ENCODE measurements at regions not wholly inside any gene's neighbourhood (a gene's known extent, or its start where the extent isn't known, plus 50 kb on each side); places are given as distances from the start of the nearest gene placed in this dataset.

GRCh38 chr18:57904535-57904934 lies 101.4 kb upstream of the ATP8B1 start:
- Mint-ChIP-seq H3K27me3 (peaks cover 4% of the 10 kb centered on the region), H3K36me3 (ENCODE audit: low read depth) (no peaks in the 10 kb centered on the region), H3K9me3 (no peaks in the 10 kb centered on the region), H3K4me3 (no peak overlapping the region), H3K27ac (no peak overlapping the region), H3K4me1 (no peaks in the 10 kb centered on the region)
- POLR2A ChIA-PET, result no interaction called here
- no peak for DNase-seq
- CTCF ChIA-PET, result no interaction called here

DNA sequence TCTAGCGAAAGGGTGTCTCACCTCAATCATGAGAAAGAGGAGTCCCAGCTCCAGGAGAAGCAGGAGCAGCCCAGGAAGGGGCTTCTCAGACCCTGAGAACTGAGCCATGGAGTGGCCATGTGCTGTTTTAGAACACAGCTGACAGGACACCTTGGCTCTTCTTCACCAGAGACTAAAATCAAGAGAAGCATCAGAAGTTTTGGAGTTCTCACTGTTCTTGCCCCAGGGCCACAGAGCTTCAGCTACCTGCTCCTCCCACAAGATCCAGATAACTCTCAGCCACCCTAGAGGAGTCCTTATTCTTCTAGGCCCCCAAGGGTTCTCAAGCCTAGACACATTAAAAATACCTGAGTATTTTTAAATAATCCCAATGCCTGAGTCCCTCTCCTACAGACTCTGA lies 99.6 kb upstream of the ATP8B1 start:
- Mint-ChIP-seq H3K27ac (no peak overlapping the region), H3K4me1 (no peaks in the 10 kb centered on the region), H3K27me3 (peaks cover 4% of the 10 kb centered on the region), H3K9me3 (no peaks in the 10 kb centered on the region), H3K36me3 (ENCODE audit: low read depth) (no peaks in the 10 kb centered on the region), H3K4me3 (no peak overlapping the region)
- ChIA-PET POLR2A (no interaction called here), CTCF (interaction anchor here (2.1 kb wide), 1 partner anchor 9 kb away, joined by 6 read pairs; no protein-coding TSS in a partner anchor)
- no peak for DNase-seq

- H3K4me1 Mint-ChIP-seq, result no peaks in the 10 kb centered on the region
- DNase-seq, result no peak
- H3K4me3 Mint-ChIP-seq, result no peak overlapping the region
- no peaks in the 10 kb centered on the region for H3K36me3 Mint-ChIP-seq (ENCODE audit: low read depth)
- no peaks in the 10 kb centered on the region for H3K9me3 Mint-ChIP-seq
- ChIA-PET POLR2A (no interaction called here), CTCF (interaction anchor here (2.1 kb wide), 1 partner anchor 10 kb away, joined by 6 read pairs; no protein-coding TSS in a partner anchor)
- H3K27me3 Mint-ChIP-seq, result peaks cover 4% of the 10 kb centered on the region
- no peak overlapping the region for H3K27ac Mint-ChIP-seq
Measured at GRCh38 chr18:57901825-57902589, 98.9 kb upstream of the ATP8B1 start.

DNA sequence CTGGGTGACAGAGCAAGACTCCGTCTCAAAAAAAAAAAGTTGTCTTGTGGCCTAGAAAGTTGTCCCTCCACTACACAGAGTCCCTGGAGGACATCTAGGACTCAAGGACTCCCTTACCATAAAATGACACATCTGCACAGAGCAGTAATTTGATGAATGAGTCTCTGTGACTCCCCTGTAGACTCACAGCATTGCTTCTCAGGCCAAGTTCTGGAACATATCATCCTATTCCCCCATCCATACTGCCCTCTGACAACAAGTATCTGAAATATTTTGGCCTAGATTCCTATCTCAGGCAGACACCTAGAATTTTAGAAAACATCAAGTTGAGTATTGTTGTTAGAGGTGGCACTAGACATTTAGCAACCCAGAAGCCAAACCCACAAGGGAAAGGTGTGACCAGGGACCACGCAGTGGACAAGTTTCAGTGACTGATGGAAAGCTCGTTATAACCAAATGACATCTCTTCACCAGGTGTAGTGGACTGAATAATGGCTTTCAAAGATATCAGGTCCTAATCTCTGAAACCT lies 97.9 kb upstream of the ATP8B1 start:
- H3K27me3 Mint-ChIP-seq, result no peaks in the 10 kb centered on the region
- H3K4me1 Mint-ChIP-seq, result no peaks in the 10 kb centered on the region
- H3K4me3 Mint-ChIP-seq, result no peak overlapping the region
- no peak overlapping the region for H3K27ac Mint-ChIP-seq
- CTCF ChIA-PET, result no interaction called here
- H3K36me3 Mint-ChIP-seq (ENCODE audit: low read depth), result no peaks in the 10 kb centered on the region
- no peaks in the 10 kb centered on the region for H3K9me3 Mint-ChIP-seq
- no peak for DNase-seq
- POLR2A ChIA-PET, result no interaction called here

DNA sequence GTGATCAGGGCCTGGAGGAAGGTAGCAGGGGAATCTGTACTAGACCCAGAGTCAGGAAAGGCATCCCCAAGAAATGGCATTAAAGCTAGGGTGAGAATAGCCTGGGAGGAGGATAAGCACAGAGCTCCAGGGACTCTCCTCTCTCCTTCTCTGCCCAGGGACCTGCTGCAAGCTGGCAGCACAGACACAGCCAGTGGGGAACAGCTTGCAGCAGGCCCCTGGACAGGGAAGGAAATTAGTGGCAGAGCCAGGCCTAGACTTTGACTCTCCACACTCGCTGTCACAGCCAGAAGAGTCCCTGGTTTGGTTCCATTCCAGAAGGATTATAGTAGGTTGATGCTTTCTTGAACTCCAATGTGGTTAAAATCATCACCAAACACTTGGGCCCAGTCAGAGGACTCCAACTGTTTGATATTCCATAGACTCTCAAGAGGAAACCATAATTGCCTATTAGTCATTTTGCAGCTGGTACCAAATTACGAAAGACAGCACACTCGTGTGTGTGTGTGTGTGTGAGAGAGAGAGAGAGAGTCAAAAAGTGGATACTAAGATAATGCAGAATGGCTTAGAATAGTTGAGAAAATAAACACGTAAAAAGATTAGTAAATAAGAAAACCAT lies 95.5 kb upstream of the ATP8B1 start:
- no peak overlapping the region for H3K4me3 Mint-ChIP-seq
- H3K36me3 Mint-ChIP-seq (ENCODE audit: low read depth), result no peaks in the 10 kb centered on the region
- no peak for DNase-seq
- H3K9me3 Mint-ChIP-seq, result no peaks in the 10 kb centered on the region
- H3K4me1 Mint-ChIP-seq, result no peaks in the 10 kb centered on the region
- ChIA-PET CTCF (interaction anchor here (0.6 to 0.9 kb wide), 2 partner anchors 17 to 162 kb away, joined by 3 read pairs; no protein-coding TSS in a partner anchor), POLR2A (no interaction called here)
- H3K27me3 Mint-ChIP-seq, result no peaks in the 10 kb centered on the region
- H3K27ac Mint-ChIP-seq, result no peak overlapping the region

GRCh38 chr18:57895182-57895581 lies 92.1 kb upstream of the ATP8B1 start:
- POLR2A ChIA-PET, result interaction anchor here (0.6 kb wide), 1 partner anchor 593 kb away, joined by 3 read pairs; no protein-coding TSS in a partner anchor
- no peaks in the 10 kb centered on the region for H3K9me3 Mint-ChIP-seq
- no peak overlapping the region for H3K4me3 Mint-ChIP-seq
- H3K4me1 Mint-ChIP-seq, result no peaks in the 10 kb centered on the region
- DNase-seq, result no peak
- CTCF ChIA-PET, result no interaction called here
- no peaks in the 10 kb centered on the region for H3K36me3 Mint-ChIP-seq (ENCODE audit: low read depth)
- H3K27me3 Mint-ChIP-seq, result no peaks in the 10 kb centered on the region
- no peak overlapping the region for H3K27ac Mint-ChIP-seq

DNA sequence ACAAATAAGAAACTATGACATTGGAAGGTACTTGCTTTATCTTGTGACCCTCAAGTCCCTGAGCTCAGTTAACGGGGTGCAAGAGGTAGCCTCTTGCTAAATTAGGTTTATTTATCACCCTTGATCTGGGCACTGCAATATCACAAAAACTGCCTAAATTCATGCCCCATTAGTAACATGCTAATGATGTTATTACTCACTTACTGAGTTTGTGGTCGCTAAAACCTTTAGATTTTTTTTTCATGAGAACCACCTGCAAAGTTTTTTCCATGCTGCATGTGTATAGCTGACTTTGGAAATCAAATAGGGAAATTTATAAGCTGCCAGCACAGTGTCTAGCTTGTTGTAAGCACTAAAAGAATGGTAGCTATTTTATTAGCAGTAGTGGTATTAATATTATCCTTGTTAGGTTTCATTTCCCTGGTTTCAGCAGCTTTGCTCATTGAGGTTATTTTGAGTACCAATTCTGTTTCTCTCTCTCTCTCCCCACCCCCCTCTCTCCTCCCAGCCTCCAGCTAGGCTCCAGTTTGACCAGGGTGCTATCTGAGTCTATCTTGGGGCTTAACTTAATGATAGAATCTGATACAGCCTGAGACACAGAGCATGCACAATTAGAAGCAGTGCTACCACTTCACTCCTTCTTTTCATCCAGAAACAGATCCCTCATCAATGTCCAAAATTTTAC lies 88.7 kb upstream of the ATP8B1 start:
- Mint-ChIP-seq H3K36me3 (ENCODE audit: low read depth) (no peaks in the 10 kb centered on the region), H3K4me3 (no peak overlapping the region), H3K27me3 (no peaks in the 10 kb centered on the region), H3K9me3 (no peaks in the 10 kb centered on the region), H3K27ac (no peak overlapping the region), H3K4me1 (no peaks in the 10 kb centered on the region)
- no peak for DNase-seq
- ChIA-PET POLR2A (no interaction called here), CTCF (no interaction called here)

- no peaks in the 10 kb centered on the region for H3K36me3 Mint-ChIP-seq (ENCODE audit: low read depth)
- H3K27ac Mint-ChIP-seq, result no peak overlapping the region
- H3K4me1 Mint-ChIP-seq, result no peaks in the 10 kb centered on the region
- no peaks in the 10 kb centered on the region for H3K9me3 Mint-ChIP-seq
- no peak overlapping the region for H3K4me3 Mint-ChIP-seq
- DNase-seq, result no peak
- POLR2A ChIA-PET, result no interaction called here
- H3K27me3 Mint-ChIP-seq, result no peaks in the 10 kb centered on the region
- CTCF ChIA-PET, result interaction anchor here (1.0 kb wide), 1 partner anchor 8 kb away, joined by 3 read pairs; no protein-coding TSS in a partner anchor
Measured at GRCh38 chr18:57890266-57890665, 87.2 kb upstream of the ATP8B1 start.

DNA sequence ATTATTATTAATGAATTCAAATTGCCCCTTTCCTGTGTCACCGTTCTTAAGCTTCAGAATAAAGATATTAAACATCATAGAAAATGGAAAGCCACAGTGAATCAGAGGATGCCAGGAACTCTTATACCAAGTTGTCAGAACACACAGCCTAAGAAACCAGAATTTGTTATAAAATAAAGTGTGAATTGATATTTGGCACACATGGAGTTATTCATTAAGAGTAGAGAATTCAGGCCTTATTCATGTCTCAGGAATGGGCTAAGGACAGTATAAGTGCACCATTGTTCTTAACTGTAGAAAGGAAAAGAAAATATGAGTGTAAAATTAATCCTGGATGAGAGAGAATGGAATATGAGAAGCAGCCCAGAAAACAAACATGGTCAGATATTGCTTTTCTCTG lies 86.7 kb upstream of the ATP8B1 start:
- no peak overlapping the region for H3K4me3 Mint-ChIP-seq
- no peak overlapping the region for H3K27ac Mint-ChIP-seq
- POLR2A ChIA-PET, result no interaction called here
- CTCF ChIA-PET, result no interaction called here
- no peak for DNase-seq
- no peaks in the 10 kb centered on the region for H3K4me1 Mint-ChIP-seq
- no peaks in the 10 kb centered on the region for H3K36me3 Mint-ChIP-seq (ENCODE audit: low read depth)
- H3K9me3 Mint-ChIP-seq, result no peaks in the 10 kb centered on the region
- no peaks in the 10 kb centered on the region for H3K27me3 Mint-ChIP-seq

DNA sequence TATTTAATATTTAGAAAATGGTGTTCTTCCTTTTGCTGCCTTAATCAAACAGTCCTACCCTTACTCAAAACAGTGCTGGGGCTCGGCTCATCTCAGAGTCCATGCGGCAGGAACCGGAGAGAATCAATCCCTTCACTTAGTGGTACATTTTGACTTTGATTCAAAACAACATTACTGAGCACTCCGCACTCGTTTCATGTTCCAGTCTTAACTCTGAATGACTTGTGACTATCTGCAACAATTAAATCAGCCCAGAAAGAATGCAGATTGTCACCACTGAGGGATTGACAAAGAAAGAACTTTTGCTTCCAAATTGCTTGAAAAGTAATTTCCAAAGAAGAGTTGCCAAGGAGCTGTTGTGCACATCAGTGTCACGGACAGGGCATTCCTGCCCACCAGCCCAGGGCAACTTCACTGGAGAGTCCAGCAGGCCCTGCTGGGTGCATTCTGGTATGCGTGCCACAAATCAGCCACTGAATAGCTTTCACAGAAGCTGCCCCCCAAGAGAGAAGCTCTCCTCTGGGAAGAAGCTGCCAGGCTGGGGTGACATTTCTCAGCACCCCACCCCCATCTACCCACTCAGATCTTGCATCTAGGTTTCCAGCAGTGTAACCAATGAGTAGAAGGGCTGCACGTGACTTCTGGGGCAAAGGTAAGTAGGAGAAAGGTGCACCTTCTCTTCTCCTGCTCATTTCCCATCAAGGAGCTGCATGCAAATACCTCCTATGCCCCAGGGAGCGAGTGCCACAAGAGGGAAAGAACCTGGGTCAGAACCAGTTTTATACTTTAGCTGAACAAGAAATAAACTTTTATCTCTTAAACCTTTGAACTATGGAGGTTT lies 84.6 kb upstream of the ATP8B1 start:
- H3K4me3 Mint-ChIP-seq, result no peak overlapping the region
- CTCF ChIA-PET, result no interaction called here
- H3K27ac Mint-ChIP-seq, result no peak overlapping the region
- no peaks in the 10 kb centered on the region for H3K4me1 Mint-ChIP-seq
- H3K9me3 Mint-ChIP-seq, result no peaks in the 10 kb centered on the region
- POLR2A ChIA-PET, result no interaction called here
- no peak for DNase-seq
- H3K36me3 Mint-ChIP-seq (ENCODE audit: low read depth), result no peaks in the 10 kb centered on the region
- no peaks in the 10 kb centered on the region for H3K27me3 Mint-ChIP-seq

DNA sequence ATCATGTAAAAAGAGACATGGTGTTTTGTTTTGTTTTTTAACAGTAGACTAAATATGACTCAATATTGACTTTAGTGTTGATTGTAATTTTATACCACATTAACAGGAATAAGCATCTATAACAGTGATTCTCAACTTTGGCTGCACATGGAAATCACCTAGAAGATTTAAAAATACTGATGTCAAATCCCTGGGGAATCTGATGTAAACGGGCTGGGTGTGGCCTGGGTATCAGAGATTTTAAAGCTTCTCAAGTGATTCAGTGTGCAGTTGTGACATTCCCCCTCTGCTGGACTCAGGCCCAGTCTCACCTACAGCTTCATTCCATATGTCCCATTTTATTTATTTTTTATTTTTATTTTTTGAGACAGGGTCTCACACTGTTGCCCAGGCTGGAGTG lies 82.8 kb upstream of the ATP8B1 start:
- H3K27me3 Mint-ChIP-seq, result peaks cover 2% of the 10 kb centered on the region
- H3K36me3 Mint-ChIP-seq (ENCODE audit: low read depth), result no peaks in the 10 kb centered on the region
- no peaks in the 10 kb centered on the region for H3K9me3 Mint-ChIP-seq
- ChIA-PET POLR2A (no interaction called here), CTCF (interaction anchor here (0.9 to 1.2 kb wide), 2 partner anchors 126 to 236 kb away, joined by 3 to 5 read pairs; no protein-coding TSS in a partner anchor)
- no peak overlapping the region for H3K4me3 Mint-ChIP-seq
- no peak for DNase-seq
- no peak overlapping the region for H3K27ac Mint-ChIP-seq
- no peaks in the 10 kb centered on the region for H3K4me1 Mint-ChIP-seq

GRCh38 chr18:57882465-57882864 lies 79.3 kb upstream of the ATP8B1 start:
- ChIA-PET POLR2A (no interaction called here), CTCF (interaction anchor here (0.9 to 3.0 kb wide), 13 partner anchors 8 to 439 kb away, joined by 3 to 27 read pairs (median 3); no protein-coding TSS in a partner anchor)
- no peak overlapping the region for H3K27ac Mint-ChIP-seq
- peaks cover 3% of the 10 kb centered on the region for H3K27me3 Mint-ChIP-seq
- no peak overlapping the region for H3K4me3 Mint-ChIP-seq
- DNase-seq, result no peak
- H3K9me3 Mint-ChIP-seq, result no peaks in the 10 kb centered on the region
- no peaks in the 10 kb centered on the region for H3K36me3 Mint-ChIP-seq (ENCODE audit: low read depth)
- no peaks in the 10 kb centered on the region for H3K4me1 Mint-ChIP-seq

Measured in activated CD4-positive, alpha-beta memory T cell treated with anti-CD3 and anti-CD28 coated beads, Interleukin-2, amount 10 ng/mL, durations not matched to agents 7 days and 5 days (primary cell).